ENCODE measurements at regions not wholly inside any gene's neighbourhood (a gene's known extent, or its start where the extent isn't known, plus 50 kb on each side); places are given as distances from the start of the nearest gene placed in this dataset.

DNA sequence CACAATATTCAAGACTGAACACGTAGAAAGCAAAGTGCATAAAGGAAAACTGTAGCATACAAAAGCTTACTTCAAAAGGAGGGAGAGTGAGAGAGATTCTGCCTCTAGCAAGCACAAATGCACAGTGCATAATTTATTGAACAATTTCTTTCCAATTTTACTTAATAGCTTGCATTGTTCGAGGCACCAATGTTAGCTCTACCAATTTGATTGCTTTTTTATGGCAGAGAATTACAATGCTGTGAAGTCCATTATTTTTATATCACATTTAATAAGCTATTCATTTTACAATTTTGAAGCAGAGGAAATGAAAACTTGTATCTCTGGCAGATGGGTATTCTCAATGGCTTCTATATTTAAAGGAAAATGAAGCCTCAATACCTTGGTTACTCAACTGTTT lies 331.7 kb downstream of the GPM6A start:
- no peak for TF ChIP-seq ZNF561 (CRISPR knock-in tag; conservative IDR thresholded peaks at IDR 0.05)
- TF ChIP-seq ZNF780A (CRISPR knock-in tag; IDR thresholded peaks at IDR 0.05): no peak
- TF ChIP-seq FOXJ2 (tag; IDR thresholded peaks at IDR 0.05): no peak
- TF ChIP-seq HNRNPUL1 (IDR thresholded peaks at IDR 0.05; ENCODE audit: low read length): no peak
- no peak for TF ChIP-seq PHF8 (IDR thresholded peaks at IDR 0.05; ENCODE audit: borderline replicate concordance, low read length)
- TF ChIP-seq ZNF165 (CRISPR knock-in tag; IDR thresholded peaks at IDR 0.05; ENCODE audit: borderline replicate concordance): no peak
- CTCF ChIA-PET (ENCODE audit: low intra/inter-chr PET ratio): no interaction called here
- Histone ChIP-seq H3K4me1 (replicated peaks in 1 of 2; ENCODE audit: control insufficient read depth in 2 of 2, insufficient read depth in 2 of 2, low read length in 2 of 2) (no peaks in the 10 kb centered on the region), H3K36me3 (ENCODE audit: control insufficient read depth, insufficient read depth, low read length) (no peaks in the 10 kb centered on the region), H3K27me3 (ENCODE audit: control insufficient read depth in 2 of 2, insufficient read depth in 2 of 2, low read length in 2 of 2) (no peaks in the 10 kb centered on the region), H3K9me3 (replicated peaks; ENCODE audit: control insufficient read depth, insufficient read depth, low read depth, low read length) (no peaks in the 10 kb centered on the region), H4K20me1 (replicated peaks; ENCODE audit: control insufficient read depth, insufficient read depth, low read length) (no peaks in the 10 kb centered on the region), H3K9ac (ENCODE audit: insufficient read depth in 1 of 2, low read depth in 2 of 2, low read length in 2 of 2) (no peak overlapping the region), H3K4me3 (no peak overlapping the region), H3K79me2 (ENCODE audit: control insufficient read depth, insufficient read depth, low read length) (no peaks in the 10 kb centered on the region), H3K9me1 (ENCODE audit: control insufficient read depth, insufficient read depth, low read length) (no peaks in the 10 kb centered on the region), H3K27ac (ENCODE audit: extremely low read depth, low read depth, low read length) (no peak overlapping the region), H3K4me2 (ENCODE audit: insufficient read depth, low read length) (no peak overlapping the region), H2AFZ (ENCODE audit: low read depth, low read length) (no peak overlapping the region)
- DNase-seq (ENCODE audit: extremely low read depth in 1 of 4, low spot score in 3 of 4) (no peak), ATAC-seq (no peak), FAIRE-seq (no peak)
- BruUV-seq (replicated peaks): no TSS peak
- in situ Hi-C loops (cut with MboI) (no loop called here), intact Hi-C loops (cut with micrococcal nuclease) (no loop called here)
- POLR2A ChIA-PET: interaction anchor here (0.6 kb wide), 1 partner anchor 201 kb away, joined by 5 read pairs; no protein-coding TSS in a partner anchor
- 0% methylated on average over 2 of the region's 2 CpGs for WGBS (ENCODE audit: insufficient coverage, low coverage, missing lambda C conversion rate)

DNA sequence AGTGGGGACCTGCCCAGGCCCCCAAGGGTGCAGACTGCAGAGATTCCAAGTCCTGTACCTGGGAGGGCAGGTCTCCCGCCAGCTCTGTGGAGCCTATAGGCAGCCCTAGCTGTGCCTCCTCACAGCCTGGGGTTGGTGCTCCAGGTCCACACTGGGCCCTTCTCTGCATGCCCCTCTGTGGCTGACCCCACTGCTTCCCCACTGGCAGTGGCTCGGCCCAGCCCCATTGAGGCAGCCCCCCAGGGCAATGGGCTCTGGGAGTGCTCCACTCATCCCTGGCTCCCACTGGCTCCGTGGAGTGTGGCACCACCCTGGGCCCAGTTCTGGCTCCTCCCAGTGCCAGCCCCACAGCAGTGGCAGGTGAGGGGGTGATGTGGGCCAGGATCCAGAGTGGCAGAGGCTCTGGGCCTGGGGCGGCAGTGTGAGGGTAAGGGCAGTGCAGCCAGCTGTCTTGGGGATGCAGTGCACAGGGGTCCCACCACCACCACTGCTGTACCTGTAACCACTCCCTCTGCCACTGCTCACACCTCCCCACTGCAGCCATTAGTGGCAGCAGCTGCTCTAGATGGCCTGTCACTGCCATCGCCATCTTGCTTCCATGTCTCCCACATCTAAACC lies 312.2 kb downstream of the GPM6A start:
- ATAC-seq (no peak), FAIRE-seq (no peak), DNase-seq (ENCODE audit: extremely low read depth in 1 of 4, low spot score in 3 of 4) (no peak)
- intact Hi-C loops (cut with micrococcal nuclease) (no loop called here), in situ Hi-C loops (cut with MboI) (no loop called here)
- no peaks in the 10 kb centered on the region for H3K4me1 ChIP-seq (replicated peaks in 1 of 2; ENCODE audit: control insufficient read depth in 2 of 2, insufficient read depth in 2 of 2, low read length in 2 of 2)
- no peak overlapping the region for H3K27ac ChIP-seq (ENCODE audit: extremely low read depth, low read depth, low read length)
- no peaks in the 10 kb centered on the region for H3K79me2 ChIP-seq (ENCODE audit: control insufficient read depth, insufficient read depth, low read length)
- no peak overlapping the region for H2AFZ ChIP-seq (ENCODE audit: low read depth, low read length)
- H3K27me3 ChIP-seq (ENCODE audit: control insufficient read depth in 2 of 2, insufficient read depth in 2 of 2, low read length in 2 of 2): no peaks in the 10 kb centered on the region
- no peak overlapping the region for H3K4me2 ChIP-seq (ENCODE audit: insufficient read depth, low read length)
- H3K9me3 ChIP-seq (replicated peaks; ENCODE audit: control insufficient read depth, insufficient read depth, low read depth, low read length): no peaks in the 10 kb centered on the region
- H3K9me1 ChIP-seq (ENCODE audit: control insufficient read depth, insufficient read depth, low read length): no peaks in the 10 kb centered on the region
- POLR2A ChIA-PET: no interaction called here
- no peak overlapping the region for H3K4me3 ChIP-seq
- H3K36me3 ChIP-seq (ENCODE audit: control insufficient read depth, insufficient read depth, low read length): no peaks in the 10 kb centered on the region
- no peaks in the 10 kb centered on the region for H4K20me1 ChIP-seq (replicated peaks; ENCODE audit: control insufficient read depth, insufficient read depth, low read length)
- H3K9ac ChIP-seq (ENCODE audit: insufficient read depth in 1 of 2, low read depth in 2 of 2, low read length in 2 of 2): no peak overlapping the region
- CTCF ChIA-PET (ENCODE audit: low intra/inter-chr PET ratio): no interaction called here
- WGBS (ENCODE audit: insufficient coverage, low coverage, missing lambda C conversion rate): 2% methylated on average over 4 of the region's 5 CpGs
- BruUV-seq (replicated peaks): no TSS peak
- no peak for TF ChIP-seq HNRNPK (IDR thresholded peaks at IDR 0.05; ENCODE audit: low read depth, low read length, poor library complexity, severe bottlenecking)
- TF ChIP-seq ELF4 (CRISPR knock-in tag; IDR thresholded peaks at IDR 0.05): no peak
- TF ChIP-seq, protein P1, sequence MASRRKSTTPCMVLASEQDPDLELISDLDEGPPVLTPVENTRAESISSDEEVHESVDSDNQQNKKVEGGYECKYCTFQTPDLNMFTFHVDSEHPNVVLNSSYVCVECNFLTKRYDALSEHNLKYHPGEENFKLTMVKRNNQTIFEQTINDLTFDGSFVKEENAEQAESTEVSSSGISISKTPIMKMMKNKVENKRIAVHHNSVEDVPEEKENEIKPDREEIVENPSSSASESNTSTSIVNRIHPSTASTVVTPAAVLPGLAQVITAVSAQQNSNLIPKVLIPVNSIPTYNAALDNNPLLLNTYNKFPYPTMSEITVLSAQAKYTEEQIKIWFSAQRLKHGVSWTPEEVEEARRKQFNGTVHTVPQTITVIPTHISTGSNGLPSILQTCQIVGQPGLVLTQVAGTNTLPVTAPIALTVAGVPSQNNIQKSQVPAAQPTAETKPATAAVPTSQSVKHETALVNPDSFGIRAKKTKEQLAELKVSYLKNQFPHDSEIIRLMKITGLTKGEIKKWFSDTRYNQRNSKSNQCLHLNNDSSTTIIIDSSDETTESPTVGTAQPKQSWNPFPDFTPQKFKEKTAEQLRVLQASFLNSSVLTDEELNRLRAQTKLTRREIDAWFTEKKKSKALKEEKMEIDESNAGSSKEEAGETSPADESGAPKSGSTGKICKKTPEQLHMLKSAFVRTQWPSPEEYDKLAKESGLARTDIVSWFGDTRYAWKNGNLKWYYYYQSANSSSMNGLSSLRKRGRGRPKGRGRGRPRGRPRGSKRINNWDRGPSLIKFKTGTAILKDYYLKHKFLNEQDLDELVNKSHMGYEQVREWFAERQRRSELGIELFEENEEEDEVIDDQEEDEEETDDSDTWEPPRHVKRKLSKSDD (conservative IDR thresholded peaks at IDR 0.05; ENCODE audit: low read length): no peak
- TF ChIP-seq, protein P2, sequence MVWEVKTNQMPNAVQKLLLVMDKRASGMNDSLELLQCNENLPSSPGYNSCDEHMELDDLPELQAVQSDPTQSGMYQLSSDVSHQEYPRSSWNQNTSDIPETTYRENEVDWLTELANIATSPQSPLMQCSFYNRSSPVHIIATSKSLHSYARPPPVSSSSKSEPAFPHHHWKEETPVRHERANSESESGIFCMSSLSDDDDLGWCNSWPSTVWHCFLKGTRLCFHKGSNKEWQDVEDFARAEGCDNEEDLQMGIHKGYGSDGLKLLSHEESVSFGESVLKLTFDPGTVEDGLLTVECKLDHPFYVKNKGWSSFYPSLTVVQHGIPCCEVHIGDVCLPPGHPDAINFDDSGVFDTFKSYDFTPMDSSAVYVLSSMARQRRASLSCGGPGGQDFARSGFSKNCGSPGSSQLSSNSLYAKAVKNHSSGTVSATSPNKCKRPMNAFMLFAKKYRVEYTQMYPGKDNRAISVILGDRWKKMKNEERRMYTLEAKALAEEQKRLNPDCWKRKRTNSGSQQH (CRISPR knock-in tag; IDR thresholded peaks at IDR 0.05): no peak
- no peak for TF ChIP-seq BCOR (IDR thresholded peaks at IDR 0.05)
- TF ChIP-seq WHSC1 (IDR thresholded peaks at IDR 0.05; ENCODE audit: low read length): no peak
- TF ChIP-seq ZNF174 (CRISPR knock-in tag; IDR thresholded peaks at IDR 0.05): no peak
- TF ChIP-seq RBM17 (IDR thresholded peaks at IDR 0.05; ENCODE audit: borderline replicate concordance, low read depth, low read length): no peak
- TF ChIP-seq SOX6 (IDR thresholded peaks at IDR 0.05): no peak

Measured in K562 (cell line).